ENCODE measurements at regions not wholly inside any gene's neighbourhood (a gene's known extent, or its start where the extent isn't known, plus 50 kb on each side); places are given as distances from the start of the nearest gene placed in this dataset.

DNA sequence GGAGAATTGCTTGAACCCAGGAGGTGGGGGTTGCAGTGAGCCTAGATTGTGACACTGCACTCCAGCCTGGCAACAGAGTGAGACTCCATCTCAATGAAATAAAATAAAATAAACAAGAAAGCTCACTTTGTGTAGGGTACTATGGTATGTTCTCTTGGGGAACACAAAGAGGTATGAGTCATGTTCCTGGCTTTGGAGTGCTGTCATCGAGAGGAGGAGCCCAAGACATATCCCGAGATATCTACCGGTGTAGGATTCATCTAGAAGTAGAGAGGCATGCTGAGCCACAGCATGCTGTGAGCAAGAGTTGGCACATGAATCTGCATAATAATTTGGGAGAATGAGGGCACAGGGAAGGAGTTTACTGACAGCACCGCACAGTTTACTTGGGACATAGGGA lies 244.9 kb upstream of the EPHA4 start:
- no peak overlapping the region for H3K4me3 ChIP-seq (ENCODE audit: low read depth in 2 of 2, low read length in 1 of 2)
- H3K9ac ChIP-seq = no peak overlapping the region
- no peaks in the 10 kb centered on the region for H3F3A ChIP-seq (replicated peaks; ENCODE audit: insufficient read depth)
- no peaks in the 10 kb centered on the region for H3K9me2 ChIP-seq
- ChIA-PET CTCF (no interaction called here), POLR2A (no interaction called here)
- no peaks in the 10 kb centered on the region for H4K20me1 ChIP-seq (ENCODE audit: insufficient read depth)
- no peak for DNase-seq
- H3K4me1 ChIP-seq (ENCODE audit: control insufficient read depth in 1 of 2, insufficient read depth in 2 of 2, low read depth in 1 of 2, low read length in 1 of 2) = no peaks in the 10 kb centered on the region
- TF ChIP-seq RXRA (IDR thresholded peaks at IDR 0.05; ENCODE audit: borderline replicate concordance, low read depth) (no peak), MAX (IDR thresholded peaks at IDR 0.05; ENCODE audit: low read depth) (no peak), FOSL2 (IDR thresholded peaks at IDR 0.05; ENCODE audit: borderline replicate concordance, low read depth) (no peak), EZH2phosphoT487 (IDR thresholded peaks at IDR 0.05; ENCODE audit: borderline replicate concordance, low read depth) (no peak), RAD21 (IDR thresholded peaks at IDR 0.05; ENCODE audit: low read length) (no peak), YY1 (IDR thresholded peaks at IDR 0.05; ENCODE audit: low read depth) (no peak), POLR2AphosphoS5 (IDR thresholded peaks at IDR 0.05; ENCODE audit: low read depth, low read length) (no peak), SIN3A (IDR thresholded peaks at IDR 0.05; ENCODE audit: borderline replicate concordance, low read depth, low read length) (no peak), ELF1 (IDR thresholded peaks at IDR 0.05) (no peak), GATA2 (CRISPR knock-in tag; IDR thresholded peaks at IDR 0.05) (no peak), CHD2 (IDR thresholded peaks at IDR 0.05; ENCODE audit: low read length, partially characterized antibody) (no peak), TEAD4 (IDR thresholded peaks at IDR 0.05; ENCODE audit: borderline replicate concordance, insufficient read depth) (no peak), JUND (IDR thresholded peaks at IDR 0.05) (no peak)
- TF ChIP-seq, protein P1, sequence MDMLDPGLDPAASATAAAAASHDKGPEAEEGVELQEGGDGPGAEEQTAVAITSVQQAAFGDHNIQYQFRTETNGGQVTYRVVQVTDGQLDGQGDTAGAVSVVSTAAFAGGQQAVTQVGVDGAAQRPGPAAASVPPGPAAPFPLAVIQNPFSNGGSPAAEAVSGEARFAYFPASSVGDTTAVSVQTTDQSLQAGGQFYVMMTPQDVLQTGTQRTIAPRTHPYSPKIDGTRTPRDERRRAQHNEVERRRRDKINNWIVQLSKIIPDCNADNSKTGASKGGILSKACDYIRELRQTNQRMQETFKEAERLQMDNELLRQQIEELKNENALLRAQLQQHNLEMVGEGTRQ (IDR thresholded peaks at IDR 0.05; ENCODE audit: borderline replicate concordance, low read depth, low read length) = no peak
- TF ChIP-seq, protein P2, sequence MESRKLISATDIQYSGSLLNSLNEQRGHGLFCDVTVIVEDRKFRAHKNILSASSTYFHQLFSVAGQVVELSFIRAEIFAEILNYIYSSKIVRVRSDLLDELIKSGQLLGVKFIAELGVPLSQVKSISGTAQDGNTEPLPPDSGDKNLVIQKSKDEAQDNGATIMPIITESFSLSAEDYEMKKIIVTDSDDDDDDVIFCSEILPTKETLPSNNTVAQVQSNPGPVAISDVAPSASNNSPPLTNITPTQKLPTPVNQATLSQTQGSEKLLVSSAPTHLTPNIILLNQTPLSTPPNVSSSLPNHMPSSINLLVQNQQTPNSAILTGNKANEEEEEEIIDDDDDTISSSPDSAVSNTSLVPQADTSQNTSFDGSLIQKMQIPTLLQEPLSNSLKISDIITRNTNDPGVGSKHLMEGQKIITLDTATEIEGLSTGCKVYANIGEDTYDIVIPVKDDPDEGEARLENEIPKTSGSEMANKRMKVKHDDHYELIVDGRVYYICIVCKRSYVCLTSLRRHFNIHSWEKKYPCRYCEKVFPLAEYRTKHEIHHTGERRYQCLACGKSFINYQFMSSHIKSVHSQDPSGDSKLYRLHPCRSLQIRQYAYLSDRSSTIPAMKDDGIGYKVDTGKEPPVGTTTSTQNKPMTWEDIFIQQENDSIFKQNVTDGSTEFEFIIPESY (IDR thresholded peaks at IDR 0.05; ENCODE audit: borderline replicate concordance, low read depth) = no peak
- 27% methylated on average over 4 of the region's 4 CpGs for WGBS (ENCODE audit: low lambda C conversion rate)
- no peak overlapping the region for H3K27ac ChIP-seq (ENCODE audit: low read depth in 2 of 2, low read length in 1 of 2)
- H3K79me2 ChIP-seq (ENCODE audit: insufficient read depth) = no peaks in the 10 kb centered on the region
- H3K36me3 ChIP-seq (replicated peaks in 1 of 2; ENCODE audit: control insufficient read depth in 1 of 2, insufficient read depth in 2 of 2, low read length in 1 of 2) = no peaks in the 10 kb centered on the region
- no peaks in the 10 kb centered on the region for H3K9me3 ChIP-seq
- no peak overlapping the region for H3K4me2 ChIP-seq
- no peaks in the 10 kb centered on the region for H3K27me3 ChIP-seq (ENCODE audit: insufficient read depth)
- no peak overlapping the region for H2AFZ ChIP-seq (ENCODE audit: low read depth)

GRCh38 chr2:221816566-221816965 lies 244.5 kb upstream of the EPHA4 start:
- no peak overlapping the region for H3K27ac ChIP-seq (ENCODE audit: low read depth in 2 of 2, low read length in 1 of 2)
- no peak for TF ChIP-seq FOSL2 (IDR thresholded peaks at IDR 0.05; ENCODE audit: borderline replicate concordance, low read depth)
- no peak for TF ChIP-seq FOXJ3 (CRISPR knock-in tag; IDR thresholded peaks at IDR 0.05)
- TF ChIP-seq JUND (IDR thresholded peaks at IDR 0.05) = no peak
- TF ChIP-seq RAD21 (IDR thresholded peaks at IDR 0.05; ENCODE audit: low read length) = no peak
- TF ChIP-seq MXI1 (IDR thresholded peaks at IDR 0.05; ENCODE audit: low read depth, low read length) = no peak
- no peak for TF ChIP-seq EP300 (IDR thresholded peaks at IDR 0.05; ENCODE audit: borderline replicate concordance in 1 of 2, low read depth in 1 of 2, low read length in 1 of 2)
- TF ChIP-seq NFIC (IDR thresholded peaks at IDR 0.05; ENCODE audit: borderline replicate concordance) = no peak
- TF ChIP-seq RXRA (IDR thresholded peaks at IDR 0.05; ENCODE audit: borderline replicate concordance, low read depth) = no peak
- TF ChIP-seq TAF1 (IDR thresholded peaks at IDR 0.05; ENCODE audit: borderline replicate concordance, low read depth, low read length) = no peak
- no peak for TF ChIP-seq NRF1 (IDR thresholded peaks at IDR 0.05; ENCODE audit: low read depth, low read length)
- no peak for TF ChIP-seq REST (IDR thresholded peaks at IDR 0.05; ENCODE audit: low read depth, low read length)
- no peak for TF ChIP-seq EZH2phosphoT487 (IDR thresholded peaks at IDR 0.05; ENCODE audit: borderline replicate concordance, low read depth)

More at GRCh38 chr2:221816566-221816965, 244.5 kb upstream of the EPHA4 start:
- Histone ChIP-seq H3K4me2 (no peak overlapping the region), H3K27me3 (ENCODE audit: insufficient read depth) (no peaks in the 10 kb centered on the region), H3K36me3 (replicated peaks in 1 of 2; ENCODE audit: control insufficient read depth in 1 of 2, insufficient read depth in 2 of 2, low read length in 1 of 2) (no peaks in the 10 kb centered on the region), H4K20me1 (ENCODE audit: insufficient read depth) (no peaks in the 10 kb centered on the region), H3K79me2 (ENCODE audit: insufficient read depth) (no peaks in the 10 kb centered on the region), H3K9ac (no peak overlapping the region), H3K9me2 (no peaks in the 10 kb centered on the region), H3K4me1 (ENCODE audit: control insufficient read depth in 1 of 2, insufficient read depth in 2 of 2, low read depth in 1 of 2, low read length in 1 of 2) (no peaks in the 10 kb centered on the region), H3F3A (replicated peaks; ENCODE audit: insufficient read depth) (no peaks in the 10 kb centered on the region), H3K9me3 (no peaks in the 10 kb centered on the region), H2AFZ (ENCODE audit: low read depth) (no peak overlapping the region), H3K4me3 (ENCODE audit: low read depth in 2 of 2, low read length in 1 of 2) (no peak overlapping the region)
- ChIA-PET POLR2A (no interaction called here), CTCF (no interaction called here)
- 18% methylated on average over 9 of the region's 9 CpGs for WGBS (ENCODE audit: low lambda C conversion rate)
- DNase-seq = no peak
